ENCODE measurements at regions not wholly inside any gene's neighbourhood (a gene's known extent, or its start where the extent isn't known, plus 50 kb on each side); places are given as distances from the start of the nearest gene placed in this dataset.

- Histone ChIP-seq H3K27ac (ENCODE audit: insufficient read length, low read depth, low read length) (no peak overlapping the region), H3T11ph (ENCODE audit: low read length) (no peak overlapping the region)
These were observed 73.9 kb downstream of the SOX11 start for GRCh38 chr2:5766056-5766455.

More at GRCh38 chr2:5766056-5766455, 73.9 kb downstream of the SOX11 start:
- Mint-ChIP-seq H3K27ac (peak overlapping the region in 1 of 3 experiments; percentile 24; a peak in 1 of 7 replicates), H3K27me3 (ENCODE audit: low read depth) (no peaks in the 10 kb centered on the region), H3K36me3 (ENCODE audit: insufficient read depth in 1 of 3, low read depth in 3 of 3) (peaks cover 0 to 3% (median 0%) of the 10 kb centered on the region in 3 experiments; a peak in 1 of 7 replicates), H3K9me3 (no peaks in the 10 kb centered on the region), H3K4me1 (peaks cover 0 to 7% of the 10 kb centered on the region in 2 experiments; a peak in 2 of 4 replicates), H3K4me3 (no peak overlapping the region)
- no peaks in the 10 kb centered on the region for H3K79me1 ChIP-seq (ENCODE audit: insufficient read depth, low read depth, low read length, poor library complexity, severe bottlenecking)
- no peak overlapping the region for H4K5ac ChIP-seq (ENCODE audit: insufficient read length, low read depth, low read length)
- H3K4me2 ChIP-seq (ENCODE audit: insufficient read depth, insufficient read length, low read length): no peak overlapping the region
- no peak overlapping the region for H2BK120ac ChIP-seq (ENCODE audit: low read depth, low read length, poor library complexity, severe bottlenecking)
- no peak overlapping the region for H2AFZ ChIP-seq (ENCODE audit: low read length)
- no peak overlapping the region for H3K18ac ChIP-seq (ENCODE audit: insufficient read length, low read depth, low read length)
- no peak for TF ChIP-seq CTCF (conservative IDR thresholded peaks at IDR 0.05)
- no peak overlapping the region for H3K9ac ChIP-seq (ENCODE audit: extremely low read depth, insufficient read length, low read length)
- H4K91ac ChIP-seq (ENCODE audit: insufficient read length, low read depth, low read length): no peak overlapping the region
- no peak overlapping the region for H2BK12ac ChIP-seq (ENCODE audit: insufficient read length, low read depth, low read length)
- no peak overlapping the region for H3K4ac ChIP-seq (ENCODE audit: low read depth, low read length)
- H3K56ac ChIP-seq (ENCODE audit: insufficient read length, low read depth, low read length): no peak overlapping the region
- no peak overlapping the region for H2BK5ac ChIP-seq (ENCODE audit: insufficient read length, low read length)
- H3K23me2 ChIP-seq (ENCODE audit: insufficient read length, low read depth, low read length, poor library complexity, severe bottlenecking): no peaks in the 10 kb centered on the region
- no peaks in the 10 kb centered on the region for H4K20me1 ChIP-seq (ENCODE audit: control insufficient read depth, insufficient read depth, insufficient read length)
- no peak overlapping the region for H2AK5ac ChIP-seq (ENCODE audit: insufficient read length, low read length)
- H3K14ac ChIP-seq (ENCODE audit: insufficient read depth, low read length): no peak overlapping the region
- H2BK15ac ChIP-seq (ENCODE audit: low read depth, low read length): no peak overlapping the region
- no peaks in the 10 kb centered on the region for H3K9me3 ChIP-seq (ENCODE audit: control insufficient read depth, low read depth, low read length)
- no CpG with 5 or more reads among the region's 2 CpGs for WGBS (ENCODE audit: extremely low coverage, insufficient read length, low lambda C conversion rate)
- no peak overlapping the region for H2BK20ac ChIP-seq (ENCODE audit: low read depth, low read length, poor library complexity, severe bottlenecking)
- no peaks in the 10 kb centered on the region for H3K27me3 ChIP-seq (ENCODE audit: insufficient read depth, low read length)
- H3K79me2 ChIP-seq (ENCODE audit: insufficient read depth, low read length): no peaks in the 10 kb centered on the region
- no peak for DNase-seq
- no peaks in the 10 kb centered on the region; the same call in 1 of the 2 replicates for H3K4me1 ChIP-seq (ENCODE audit: insufficient read depth, low read length)
- H4K8ac ChIP-seq (replicated peaks; ENCODE audit: insufficient read length, low read depth, low read length): no peak overlapping the region
- H3K23ac ChIP-seq (ENCODE audit: insufficient read length, low read depth, low read length): no peak overlapping the region

Measured in H9 (cell line).